Activated naive CD8-positive, alpha-beta T cell treated with anti-CD3 and anti-CD28 coated beads for 36 hours (primary cell): ENCODE measurements at regions not wholly inside any gene's neighbourhood (a gene's known extent, or its start where the extent isn't known, plus 50 kb on each side); places are given as distances from the start of the nearest gene placed in this dataset.

Experiments
- DNase-seq: peaks from one replicate; pipeline ENCODE4 v3.0.0; 2021
- H3K27ac Mint-ChIP-seq: one replicate; pipeline ENCODE4 v1.8.0; 2022; ENCODE audit warnings: mild to moderate bottlenecking, moderate library complexity, mixed read lengths
- H3K27me3 Mint-ChIP-seq: one replicate; pipeline ENCODE4 v1.8.0; 2022; ENCODE audit warnings: mild to moderate bottlenecking, mixed read lengths
- H3K36me3 Mint-ChIP-seq: one replicate; pipeline ENCODE4 v1.8.0; 2021; ENCODE audit warnings: mild to moderate bottlenecking, mixed read lengths
- H3K4me1 Mint-ChIP-seq: one replicate; pipeline ENCODE4 v1.8.0; 2021; ENCODE audit warnings: mixed read lengths
- H3K4me3 Mint-ChIP-seq: one replicate; pipeline ENCODE4 v1.8.0; 2022; ENCODE audit warnings: mild to moderate bottlenecking, moderate library complexity, mixed read lengths
- H3K9me3 Mint-ChIP-seq: one replicate; pipeline ENCODE4 v1.8.0; 2022; ENCODE audit warnings: mixed read lengths

GRCh38 chr5:98453296-98453695, 320.2 kb upstream of the RGMB start:
- Mint-ChIP-seq H3K27ac (no peak overlapping the region), H3K9me3 (no peaks in the 10 kb centered on the region), H3K27me3 (no peaks in the 10 kb centered on the region), H3K4me1 (no peaks in the 10 kb centered on the region), H3K36me3 (peaks cover 1% of the 10 kb centered on the region), H3K4me3 (no peak overlapping the region)
- no peak for DNase-seq

GRCh38 chr5:98454407-98454806, 319.1 kb upstream of the RGMB start:
- H3K4me3 Mint-ChIP-seq, result no peak overlapping the region
- peaks cover 4% of the 10 kb centered on the region for H3K27me3 Mint-ChIP-seq
- H3K36me3 Mint-ChIP-seq, result peaks cover 1% of the 10 kb centered on the region
- no peaks in the 10 kb centered on the region for H3K9me3 Mint-ChIP-seq
- H3K4me1 Mint-ChIP-seq, result no peaks in the 10 kb centered on the region
- H3K27ac Mint-ChIP-seq, result no peak overlapping the region
- DNase-seq, result no peak

GRCh38 chr5:98454904-98455303, 318.6 kb upstream of the RGMB start:
- DNase-seq, result no peak
- H3K4me3 Mint-ChIP-seq, result no peak overlapping the region
- no peaks in the 10 kb centered on the region for H3K4me1 Mint-ChIP-seq
- H3K27me3 Mint-ChIP-seq, result peaks cover 4% of the 10 kb centered on the region
- H3K9me3 Mint-ChIP-seq, result no peaks in the 10 kb centered on the region
- no peak overlapping the region for H3K27ac Mint-ChIP-seq
- peaks cover 1% of the 10 kb centered on the region for H3K36me3 Mint-ChIP-seq

GRCh38 chr5:98455665-98456064, 317.8 kb upstream of the RGMB start:
- Mint-ChIP-seq H3K36me3 (no peaks in the 10 kb centered on the region), H3K27ac (no peak overlapping the region), H3K4me3 (no peak overlapping the region), H3K9me3 (no peaks in the 10 kb centered on the region), H3K4me1 (no peaks in the 10 kb centered on the region), H3K27me3 (peaks cover 4% of the 10 kb centered on the region)
- DNase-seq, result no peak

GRCh38 chr5:98458004-98458403, 315.5 kb upstream of the RGMB start:
- no peak overlapping the region for H3K4me3 Mint-ChIP-seq
- H3K27me3 Mint-ChIP-seq, result peaks cover 4% of the 10 kb centered on the region
- no peak for DNase-seq
- no peaks in the 10 kb centered on the region for H3K36me3 Mint-ChIP-seq
- no peaks in the 10 kb centered on the region for H3K9me3 Mint-ChIP-seq
- no peaks in the 10 kb centered on the region for H3K4me1 Mint-ChIP-seq
- H3K27ac Mint-ChIP-seq, result no peak overlapping the region

GRCh38 chr5:98458726-98459125, 314.7 kb upstream of the RGMB start:
- H3K4me3 Mint-ChIP-seq, result no peak overlapping the region
- no peaks in the 10 kb centered on the region for H3K4me1 Mint-ChIP-seq
- no peaks in the 10 kb centered on the region for H3K9me3 Mint-ChIP-seq
- H3K27me3 Mint-ChIP-seq, result peaks cover 4% of the 10 kb centered on the region
- H3K27ac Mint-ChIP-seq, result no peak overlapping the region
- no peaks in the 10 kb centered on the region for H3K36me3 Mint-ChIP-seq
- no peak for DNase-seq

- Mint-ChIP-seq H3K4me3 (no peak overlapping the region), H3K27me3 (peaks cover 4% of the 10 kb centered on the region), H3K27ac (no peak overlapping the region), H3K4me1 (no peaks in the 10 kb centered on the region), H3K36me3 (no peaks in the 10 kb centered on the region), H3K9me3 (no peaks in the 10 kb centered on the region)
- DNase-seq, result no peak
Observed at GRCh38 chr5:98460536-98460935, 312.9 kb upstream of the RGMB start.

GRCh38 chr5:98461485-98461884, 312.0 kb upstream of the RGMB start:
- no peak for DNase-seq
- no peak overlapping the region for H3K4me3 Mint-ChIP-seq
- H3K27ac Mint-ChIP-seq, result no peak overlapping the region
- H3K9me3 Mint-ChIP-seq, result no peaks in the 10 kb centered on the region
- peaks cover 4% of the 10 kb centered on the region for H3K27me3 Mint-ChIP-seq
- H3K36me3 Mint-ChIP-seq, result no peaks in the 10 kb centered on the region
- no peaks in the 10 kb centered on the region for H3K4me1 Mint-ChIP-seq

GRCh38 chr5:98463222-98463621, 310.2 kb upstream of the RGMB start:
- no peaks in the 10 kb centered on the region for H3K4me1 Mint-ChIP-seq
- peaks cover 4% of the 10 kb centered on the region for H3K27me3 Mint-ChIP-seq
- no peak overlapping the region for H3K27ac Mint-ChIP-seq
- H3K9me3 Mint-ChIP-seq, result no peaks in the 10 kb centered on the region
- no peak overlapping the region for H3K4me3 Mint-ChIP-seq
- no peaks in the 10 kb centered on the region for H3K36me3 Mint-ChIP-seq
- DNase-seq, result no peak

- Mint-ChIP-seq H3K27ac (no peak overlapping the region), H3K9me3 (no peaks in the 10 kb centered on the region), H3K36me3 (no peaks in the 10 kb centered on the region), H3K4me1 (no peaks in the 10 kb centered on the region), H3K27me3 (peaks cover 4% of the 10 kb centered on the region), H3K4me3 (no peak overlapping the region)
- DNase-seq, result no peak
Observed at GRCh38 chr5:98463676-98464075, 309.8 kb upstream of the RGMB start.

GRCh38 chr5:98464737-98465330, 308.6 kb upstream of the RGMB start:
- Mint-ChIP-seq H3K4me1 (no peaks in the 10 kb centered on the region), H3K9me3 (no peaks in the 10 kb centered on the region), H3K27me3 (no peaks in the 10 kb centered on the region), H3K4me3 (no peak overlapping the region), H3K36me3 (no peaks in the 10 kb centered on the region), H3K27ac (no peak overlapping the region)
- DNase-seq, result no peak

- Mint-ChIP-seq H3K9me3 (no peaks in the 10 kb centered on the region), H3K4me1 (no peaks in the 10 kb centered on the region), H3K36me3 (no peaks in the 10 kb centered on the region), H3K4me3 (no peak overlapping the region), H3K27me3 (no peaks in the 10 kb centered on the region), H3K27ac (no peak overlapping the region)
- DNase-seq, result no peak
Observed at GRCh38 chr5:98468188-98468869, 305.1 kb upstream of the RGMB start.

GRCh38 chr5:98470747-98471146, 302.7 kb upstream of the RGMB start:
- DNase-seq, result no peak
- H3K9me3 Mint-ChIP-seq, result no peaks in the 10 kb centered on the region
- no peak overlapping the region for H3K4me3 Mint-ChIP-seq
- H3K27me3 Mint-ChIP-seq, result peaks cover 8% of the 10 kb centered on the region
- H3K27ac Mint-ChIP-seq, result no peak overlapping the region
- no peaks in the 10 kb centered on the region for H3K4me1 Mint-ChIP-seq
- H3K36me3 Mint-ChIP-seq, result no peaks in the 10 kb centered on the region

GRCh38 chr5:98471458-98471857, 302.0 kb upstream of the RGMB start:
- H3K36me3 Mint-ChIP-seq, result no peaks in the 10 kb centered on the region
- no peak overlapping the region for H3K27ac Mint-ChIP-seq
- no peak for DNase-seq
- no peaks in the 10 kb centered on the region for H3K9me3 Mint-ChIP-seq
- peaks cover 8% of the 10 kb centered on the region for H3K27me3 Mint-ChIP-seq
- H3K4me1 Mint-ChIP-seq, result no peaks in the 10 kb centered on the region
- no peak overlapping the region for H3K4me3 Mint-ChIP-seq

- Mint-ChIP-seq H3K4me3 (no peak overlapping the region), H3K36me3 (no peaks in the 10 kb centered on the region), H3K9me3 (no peaks in the 10 kb centered on the region), H3K4me1 (no peaks in the 10 kb centered on the region), H3K27ac (no peak overlapping the region), H3K27me3 (peaks cover 8% of the 10 kb centered on the region)
- DNase-seq, result no peak
Observed at GRCh38 chr5:98474216-98474615, 299.2 kb upstream of the RGMB start.

GRCh38 chr5:98474782-98475181, 298.7 kb upstream of the RGMB start:
- H3K36me3 Mint-ChIP-seq, result no peaks in the 10 kb centered on the region
- H3K4me3 Mint-ChIP-seq, result no peak overlapping the region
- no peak for DNase-seq
- peaks cover 8% of the 10 kb centered on the region for H3K27me3 Mint-ChIP-seq
- H3K4me1 Mint-ChIP-seq, result no peaks in the 10 kb centered on the region
- H3K9me3 Mint-ChIP-seq, result no peaks in the 10 kb centered on the region
- H3K27ac Mint-ChIP-seq, result no peak overlapping the region
